Heart left ventricle (tissue), 13 donors: ENCODE measurements at regions not wholly inside any gene's neighbourhood (a gene's known extent, or its start where the extent isn't known, plus 50 kb on each side); places are given as distances from the start of the nearest gene placed in this dataset.

ENCODE experiments used
- CTCF ChIP-seq, 12 donors: fragments of 200-600 bp; sonication (generic) in 4 of 12; IDR thresholded peaks; one replicate each; pipeline versions ENCODE4 v1.5.0 to v1.8.0; 2018 to 2022; ENCODE audit warnings: antibody characterized with exemption in 12 of 12, mild to moderate bottlenecking in 5 of 12
- POLR2A ChIP-seq, 2 donors: fragments of 450-650 bp; IDR thresholded peaks; one replicate each; pipeline ENCODE4 v1.6.1; 2017; ENCODE audit warnings: antibody characterized with exemption in 2 of 2, mild to moderate bottlenecking in 2 of 2, moderate library complexity in 2 of 2
- donor health status: ischemic (EF 13 %, LVEDD 7.1; RV severe dilation, severe dysfunction).
- donor health status: DM: no; HTN: yes; CAD: no.
- donor health status: DM: no; HTN: no; CAD: no.
- donor health status: ischemic (EF 25% LVEDD 6.9; RV normal size, moderate dysfunction).
- donor health status: ischemic (EF 25% LVEDD 5.7; RV mildly dilated, moderate dysfunction).
- donor health status: ischemic (EF 35%, LVEDD 5.7; RV mildly dilated, moderate dysfunction).
- donor health status: nonischemic (EF 11% LVEDD 7.7; RV severe dilation, severe dysfunction).
- donor health status: DM: yes; HTN: yes; CAD: no.
- donor health status: PGD.
- donor health status: ischemic (EF 29% LVEDD 5.4; RV normal size, mild dysfunction).
- donor health status: nonischemic (EF 23%, LVEDD 6.1; RV moderate dilation, normal function).

DNA sequence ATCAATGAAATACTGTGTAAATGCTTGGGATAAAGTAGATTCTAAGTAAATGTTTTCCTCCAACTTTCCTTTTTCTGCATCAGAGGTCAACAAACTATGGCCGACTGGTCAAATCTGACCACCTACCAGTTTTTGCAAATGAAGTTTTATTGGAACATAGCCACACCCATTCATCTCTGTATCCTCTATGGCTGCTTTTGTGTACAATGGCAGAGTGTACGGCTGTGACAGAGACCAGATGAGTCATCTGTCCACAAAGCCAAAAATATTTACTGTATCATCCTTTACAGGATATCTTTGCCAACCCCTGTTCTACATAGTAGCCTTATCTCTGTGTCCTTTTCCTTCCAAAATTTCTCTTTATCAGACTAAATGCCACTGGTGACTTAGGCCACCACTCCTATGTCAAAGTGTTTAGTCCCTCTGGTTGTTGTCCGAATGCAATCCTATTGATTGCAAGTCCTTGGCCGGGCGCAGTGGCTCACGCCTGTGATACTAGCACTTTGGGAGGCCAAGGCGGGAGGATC, 218.4 kb upstream of the KLF4 start:
- TF ChIP-seq CTCF (IDR thresholded peaks at IDR 0.05) (no peak), POLR2A (IDR thresholded peaks at IDR 0.05) (no peak)
